WTC11 (cell line): ENCODE measurements at regions not wholly inside any gene's neighbourhood (a gene's known extent, or its start where the extent isn't known, plus 50 kb on each side); places are given as distances from the start of the nearest gene placed in this dataset.

Source experiments
- CTCF ChIP-seq: fragments of 200-600 bp; IDR thresholded peaks from 2 replicates; pipeline ENCODE4 v1.8.0; 2022; ENCODE audit warnings: antibody characterized with exemption
- NR3C1 ChIP-seq: sonication (generic); formaldehyde crosslinking; conservative IDR thresholded peaks from 2 replicates; pipeline ENCODE4 v1.8.1; 2023; ENCODE audit warnings: low read depth, mild to moderate bottlenecking, missing genetic modification reagents

GRCh38 chr1:118404024-118404423 is 219.0 kb upstream of the SPAG17 start:
- no peak for TF ChIP-seq NR3C1 (CRISPR knock-in tag)
- TF ChIP-seq CTCF: no peak
